ENCODE measurements at regions not wholly inside any gene's neighbourhood (a gene's known extent, or its start where the extent isn't known, plus 50 kb on each side); places are given as distances from the start of the nearest gene placed in this dataset.

DNA sequence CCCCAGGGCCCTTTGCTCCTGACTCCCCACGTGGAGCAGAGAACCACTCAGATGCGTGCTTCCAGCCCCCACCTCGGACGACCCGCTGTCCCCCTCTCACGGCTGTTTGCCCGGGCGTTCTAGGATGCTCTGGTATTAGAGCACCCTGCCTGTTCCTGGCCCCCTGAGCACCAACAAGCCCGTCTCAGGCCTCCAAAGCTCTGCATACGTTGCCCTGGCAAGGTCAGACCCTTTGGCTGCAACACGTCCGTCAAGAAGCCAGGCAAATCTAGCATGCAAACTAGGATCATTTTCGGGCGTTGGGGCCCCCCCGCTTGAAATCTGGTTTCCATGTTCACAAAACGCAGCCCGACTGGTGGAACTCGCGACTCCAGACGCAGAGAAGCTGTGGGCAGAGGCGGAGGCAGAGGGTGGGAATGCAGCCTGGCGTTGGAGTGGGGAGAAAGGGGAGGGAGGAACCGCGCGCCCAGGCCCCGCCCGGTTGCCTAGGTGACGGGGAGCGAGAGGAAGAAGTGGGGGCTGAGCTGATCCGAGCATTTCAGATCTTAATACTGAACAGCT lies 86.2 kb upstream of the PIAS1 start:
- TF ChIP-seq CREB1 (CRISPR knock-in tag; IDR thresholded peaks at IDR 0.05; ENCODE audit: low read depth) = no peak
- TF ChIP-seq, protein P1, sequence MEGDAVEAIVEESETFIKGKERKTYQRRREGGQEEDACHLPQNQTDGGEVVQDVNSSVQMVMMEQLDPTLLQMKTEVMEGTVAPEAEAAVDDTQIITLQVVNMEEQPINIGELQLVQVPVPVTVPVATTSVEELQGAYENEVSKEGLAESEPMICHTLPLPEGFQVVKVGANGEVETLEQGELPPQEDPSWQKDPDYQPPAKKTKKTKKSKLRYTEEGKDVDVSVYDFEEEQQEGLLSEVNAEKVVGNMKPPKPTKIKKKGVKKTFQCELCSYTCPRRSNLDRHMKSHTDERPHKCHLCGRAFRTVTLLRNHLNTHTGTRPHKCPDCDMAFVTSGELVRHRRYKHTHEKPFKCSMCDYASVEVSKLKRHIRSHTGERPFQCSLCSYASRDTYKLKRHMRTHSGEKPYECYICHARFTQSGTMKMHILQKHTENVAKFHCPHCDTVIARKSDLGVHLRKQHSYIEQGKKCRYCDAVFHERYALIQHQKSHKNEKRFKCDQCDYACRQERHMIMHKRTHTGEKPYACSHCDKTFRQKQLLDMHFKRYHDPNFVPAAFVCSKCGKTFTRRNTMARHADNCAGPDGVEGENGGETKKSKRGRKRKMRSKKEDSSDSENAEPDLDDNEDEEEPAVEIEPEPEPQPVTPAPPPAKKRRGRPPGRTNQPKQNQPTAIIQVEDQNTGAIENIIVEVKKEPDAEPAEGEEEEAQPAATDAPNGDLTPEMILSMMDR (conservative IDR thresholded peaks at IDR 0.05; ENCODE audit: low read depth in 2 of 2) = no peak
- TF ChIP-seq EZH2phosphoT487 (IDR thresholded peaks at IDR 0.05; ENCODE audit: unreplicated experiment) = no peak
- TF ChIP-seq EZH2 (IDR thresholded peaks at IDR 0.05; ENCODE audit: low read depth, unreplicated experiment) = no peak
